IMR-90 (cell line): ENCODE measurements at regions not wholly inside any gene's neighbourhood (a gene's known extent, or its start where the extent isn't known, plus 50 kb on each side); places are given as distances from the start of the nearest gene placed in this dataset.

ENCODE experiments used
- ATAC-seq: fragments of 200-7000 bp; cut with Tn5 transposase; 2 replicates; pipeline ENCODE4 v1.9.1; 2020; ENCODE audit warnings: low read depth, mild to moderate bottlenecking, moderate library complexity
- BruUV-seq: library from RNA; stranded (reverse); fragments of 400-500 nt; replicated peaks from 2 replicates; lab custom pipeline; 2021; lab: Mats Ljungman, UMichigan
- CTCF ChIA-PET: fragments of 300-600 bp; formaldehyde crosslinking; extraction: SDS; loops from one replicate; lab custom pipeline; 2021; ENCODE audit warnings: antibody characterized with exemption; lab: Yijun Ruan, JAX
- POLR2A ChIA-PET: fragments of 300-600 bp; sonication (Branson Sonifier 250); formaldehyde crosslinking; loops from one replicate; lab custom pipeline; 2022; ENCODE audit warnings: antibody characterized with exemption; ENCODE audit not compliant: unreplicated experiment; lab: Charles Lee
- DNase-seq: peaks from one replicate; pipeline ENCODE4 v3.0.0; 2013
- H2AFZ ChIP-seq: replicated peaks from 2 replicates; pipeline ENCODE3; 2013; ENCODE audit warnings: low read length, mild to moderate bottlenecking; ENCODE audit not compliant: poor library complexity
- H2AK5ac ChIP-seq: 2 replicates; pipeline ENCODE4 v1.6.1; 2013; ENCODE audit warnings: low read depth, low read length, inconsistent platforms
- H2AK9ac ChIP-seq: replicated peaks from 2 replicates; pipeline ENCODE3; 2013; ENCODE audit warnings: mild to moderate bottlenecking, low read depth, low read length, moderate library complexity; ENCODE audit not compliant: poor library complexity
- H2BK120ac ChIP-seq: 2 replicates; pipeline ENCODE4 v1.6.1; 2013; ENCODE audit warnings: low read depth, low read length, inconsistent platforms
- H2BK15ac ChIP-seq: 3 replicates; pipeline ENCODE4 v1.6.1; 2013; ENCODE audit warnings: low read depth, low read length, inconsistent platforms
- H2BK20ac ChIP-seq: 2 replicates; pipeline ENCODE4 v1.6.1; 2013; ENCODE audit warnings: low read depth, mild to moderate bottlenecking, inconsistent platforms, low read length, moderate library complexity
- H2BK5ac ChIP-seq: 2 replicates; pipeline ENCODE4 v1.6.1; 2013; ENCODE audit warnings: mild to moderate bottlenecking, low read depth, low read length, inconsistent platforms; ENCODE audit not compliant: poor library complexity, severe bottlenecking
- H3K14ac ChIP-seq: replicated peaks from 2 replicates; pipeline ENCODE4 v1.6.1; 2013; ENCODE audit warnings: low read depth, low read length, inconsistent platforms
- H3K18ac ChIP-seq: 2 replicates; pipeline ENCODE4 v1.6.1; 2013; ENCODE audit warnings: low read depth, low read length, control low read depth
- H3K23ac ChIP-seq: 2 replicates; pipeline ENCODE4 v1.6.1; 2013; ENCODE audit warnings: low read depth, low read length, inconsistent platforms
- H3K27ac ChIP-seq: 2 replicates; pipeline ENCODE4 v1.5.1; 2013; ENCODE audit warnings: mild to moderate bottlenecking, control low read depth, low read length; ENCODE audit not compliant: insufficient read depth
- H3K27me3 ChIP-seq: 2 replicates; pipeline ENCODE4 v1.6.1; 2013; ENCODE audit warnings: low read length; ENCODE audit not compliant: control insufficient read depth, insufficient read depth
- H3K36me3 ChIP-seq: 2 replicates; pipeline ENCODE4 v1.6.1; 2013; ENCODE audit warnings: low read length, mixed read lengths; ENCODE audit not compliant: control insufficient read depth, insufficient read depth
- H3K4ac ChIP-seq: 2 replicates; pipeline ENCODE4 v1.6.1; 2013; ENCODE audit warnings: low read depth, low read length, inconsistent platforms
- H3K4me1 ChIP-seq: 2 replicates; pipeline ENCODE4 v1.6.1; 2013; ENCODE audit warnings: low read length, mixed read lengths; ENCODE audit not compliant: control insufficient read depth, insufficient read depth
- H3K4me2 ChIP-seq: 2 replicates; pipeline ENCODE4 v1.6.1; 2013; ENCODE audit warnings: low read depth, mild to moderate bottlenecking, control low read depth, low read length, moderate library complexity
- H3K4me3 ChIP-seq: 2 replicates; pipeline ENCODE4 v1.5.1; 2013; ENCODE audit warnings: low read depth, mild to moderate bottlenecking, control low read depth, low read length, moderate library complexity; ENCODE audit not compliant: insufficient read depth
- H3K56ac ChIP-seq: 2 replicates; pipeline ENCODE4 v1.6.1; 2013; ENCODE audit warnings: low read length, inconsistent platforms; ENCODE audit not compliant: insufficient read depth; ENCODE audit errors: extremely low read depth
- H3K79me1 ChIP-seq, 2 experiments: 2 replicates each; pipeline ENCODE4 v1.6.1; 2013; ENCODE audit warnings: low read length in 2 of 2, inconsistent platforms in 1 of 2, low read depth in 1 of 2
- H3K9ac ChIP-seq: 2 replicates; pipeline ENCODE4 v1.6.1; 2013; ENCODE audit warnings: low read depth, low read length, control low read depth
- H3K9me1 ChIP-seq: 2 replicates; pipeline ENCODE4 v1.6.1; 2013; ENCODE audit warnings: low read length, inconsistent platforms; ENCODE audit not compliant: insufficient read depth
- H3K9me3 ChIP-seq: 2 replicates; pipeline ENCODE4 v1.6.1; 2013; ENCODE audit warnings: low read length; ENCODE audit not compliant: control insufficient read depth, insufficient read depth
- H4K20me1 ChIP-seq: 2 replicates; pipeline ENCODE4 v1.6.1; 2013; ENCODE audit warnings: low read length, inconsistent platforms; ENCODE audit not compliant: insufficient read depth
- H4K5ac ChIP-seq: 2 replicates; pipeline ENCODE4 v1.6.1; 2013; ENCODE audit warnings: mild to moderate bottlenecking, low read depth, low read length, control low read depth
- H4K8ac ChIP-seq, 2 experiments: 2 replicates each; pipeline ENCODE4 v1.6.1; 2013; ENCODE audit warnings: low read depth in 2 of 2, low read length in 2 of 2, control low read depth in 1 of 2, inconsistent platforms in 1 of 2
- H4K91ac ChIP-seq: 2 replicates; pipeline ENCODE4 v1.6.1; 2013; ENCODE audit warnings: low read depth, low read length, inconsistent platforms; ENCODE audit not compliant: insufficient read depth
- CHD1 ChIP-seq: IDR thresholded peaks from 2 replicates; pipeline ENCODE4 v1.6.1; 2012; ENCODE audit warnings: low read depth, low read length, improper control_type of control experiment
- CTCF ChIP-seq: conservative IDR thresholded peaks from 2 replicates; pipeline ENCODE4 v1.5.1; 2012; ENCODE audit warnings: mild to moderate bottlenecking, low read depth, low read length, improper control_type of control experiment
- MAFK ChIP-seq: IDR thresholded peaks from 2 replicates; pipeline ENCODE4 v1.6.1; 2012; ENCODE audit warnings: low read depth, low read length, improper control_type of control experiment
- MAZ ChIP-seq: IDR thresholded peaks from 2 replicates; pipeline ENCODE4 v1.6.1; 2012; ENCODE audit warnings: low read depth, mild to moderate bottlenecking, low read length, improper control_type of control experiment, moderate library complexity, borderline replicate concordance
- RAD21 ChIP-seq: IDR thresholded peaks from 2 replicates; pipeline ENCODE4 v1.6.1; 2012; ENCODE audit warnings: low read length, improper control_type of control experiment
- RCOR1 ChIP-seq: IDR thresholded peaks from 2 replicates; pipeline ENCODE4 v1.6.1; 2012; ENCODE audit warnings: mild to moderate bottlenecking, low read length, improper control_type of control experiment; ENCODE audit not compliant: insufficient replicate concordance
- RFX5 ChIP-seq: IDR thresholded peaks from 2 replicates; pipeline ENCODE4 v1.8.0; 2012; ENCODE audit warnings: low read depth, mild to moderate bottlenecking, low read length, moderate library complexity
- WGBS, 2 experiments: methylation state at CpG; one replicate each; pipeline versions ENCODE4 v1.1.5 to v1.1.7; 2013; ENCODE audit warnings: missing lambda C conversion rate in 2 of 2; ENCODE audit not compliant: insufficient read length in 1 of 2; ENCODE audit errors: extremely low coverage in 2 of 2; 5-methylcytosine and 5-hydroxymethylcytosine counted together
- dilution Hi-C: fragments of 300-500 bp; cut with HindIII; formaldehyde crosslinking; loops from one replicate; pipeline ENCODE4 v1.14.3; 2018; ENCODE audit warnings: low sequenced_read_pairs; ENCODE audit not compliant: unreplicated experiment
- in situ Hi-C: fragments of 300-500 bp; cut with MboI; formaldehyde crosslinking; loops from 3 replicates; pipeline ENCODE4 v1.14.3; 2019; ENCODE audit warnings: low sequenced_read_pairs, inconsistent platforms, mixed read lengths
- intact Hi-C: fragments of 100-400 bp; cut with micrococcal nuclease; formaldehyde crosslinking; loops from 2 replicates; pipeline ENCODE4 v1.10.0; 2022

- Histone ChIP-seq H3K36me3 (no peaks in the 10 kb centered on the region), H3K14ac (no peak overlapping the region), H3K23ac (peak overlapping the region; percentile 73; the same call in 1 of the 2 replicates), H2BK5ac (peak overlapping the region; percentile 81), H3K9me3 (no peaks in the 10 kb centered on the region), H3K9me1 (no peaks in the 10 kb centered on the region), H3K4me2 (no peak overlapping the region), H2AFZ (no peak overlapping the region), H3K56ac (no peak overlapping the region; the same call in 1 of the 2 replicates), H2AK5ac (no peak overlapping the region), H3K79me1 (no peaks in the 10 kb centered on the region), H2BK120ac (peak overlapping the region; percentile 88; the same call in 1 of the 2 replicates), H3K27ac (no peak overlapping the region), H4K5ac (no peak overlapping the region; the same call in 1 of the 2 replicates), H3K18ac (peak overlapping the region; percentile 93; the same call in 1 of the 2 replicates), H4K91ac (no peak overlapping the region), H4K20me1 (no peaks in the 10 kb centered on the region), H2AK9ac (no peak overlapping the region), H3K4me3 (no peak overlapping the region), H2BK15ac (no peak overlapping the region), H3K27me3 (no peaks in the 10 kb centered on the region), H2BK20ac (no peak overlapping the region), H3K4ac (peak overlapping the region; percentile 69), H3K4me1 (no peaks in the 10 kb centered on the region; the same call in 1 of the 2 replicates), H4K8ac (peak overlapping the region; percentile 66 to 87; a peak in 2 of 4 replicates), H3K9ac (no peak overlapping the region)
- ChIA-PET POLR2A (no interaction called here), CTCF (no interaction called here)
- TF ChIP-seq MAZ (no peak), MAFK (no peak), CTCF (no peak), RCOR1 (no peak), RFX5 (no peak), RAD21 (no peak), CHD1 (no peak)
- dilution Hi-C loops, result no loop called here
- WGBS, 2 experiments, result no CpG with 5 or more reads among the region's 2 CpGs
- DNase-seq, result peak; percentile 6
- BruUV-seq, result no TSS peak
- ATAC-seq, result peak; percentile 64
- intact Hi-C loops, result no loop called here
- in situ Hi-C loops, result no loop called here
Measured at GRCh38 chr3:109569135-109569846, 231.9 kb upstream of the DPPA4 start.
